ENCODE measurements at regions not wholly inside any gene's neighbourhood (a gene's known extent, or its start where the extent isn't known, plus 50 kb on each side); places are given as distances from the start of the nearest gene placed in this dataset.

DNA sequence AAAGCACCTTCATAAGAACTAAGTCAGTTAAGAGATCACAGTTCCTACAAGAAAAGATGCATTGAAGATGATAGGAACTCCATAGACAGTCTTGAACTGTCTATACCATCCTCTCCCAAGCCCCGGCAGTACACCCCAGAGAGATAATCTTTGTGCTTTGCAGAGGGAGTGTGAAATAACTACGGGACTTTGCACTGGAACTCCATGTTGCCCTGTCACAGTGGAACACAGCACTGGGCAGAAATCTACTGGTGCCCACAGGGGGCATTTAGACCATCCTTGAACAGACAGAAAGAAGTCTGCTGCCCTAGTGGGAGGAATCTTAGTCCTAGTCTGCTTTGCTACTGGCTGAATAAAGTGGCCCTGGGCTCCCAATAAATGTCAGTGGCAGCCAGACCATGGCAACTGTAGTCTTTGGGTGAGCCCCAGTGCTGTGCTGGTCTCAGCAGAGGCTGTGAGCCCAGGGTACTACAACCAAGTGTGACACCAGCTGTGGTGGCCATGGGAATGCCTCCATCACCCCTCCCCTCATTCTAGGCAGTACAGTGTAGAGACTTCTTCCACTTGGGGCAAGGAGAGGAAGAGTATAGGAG, 107.7 kb upstream of the TMEM168 start:
- no peak for TF ChIP-seq TAF1 (IDR thresholded peaks at IDR 0.05; ENCODE audit: borderline replicate concordance, insufficient read depth, low read length)
- TF ChIP-seq SIN3A (IDR thresholded peaks at IDR 0.05; ENCODE audit: borderline replicate concordance, insufficient read depth, low read length) = no peak
- no peak for TF ChIP-seq FOXP2 (optimal IDR thresholded peaks at IDR 0.05; ENCODE audit: borderline replicate concordance, extremely low read depth, extremely low read length, insufficient read depth)
- TF ChIP-seq, protein P1, sequence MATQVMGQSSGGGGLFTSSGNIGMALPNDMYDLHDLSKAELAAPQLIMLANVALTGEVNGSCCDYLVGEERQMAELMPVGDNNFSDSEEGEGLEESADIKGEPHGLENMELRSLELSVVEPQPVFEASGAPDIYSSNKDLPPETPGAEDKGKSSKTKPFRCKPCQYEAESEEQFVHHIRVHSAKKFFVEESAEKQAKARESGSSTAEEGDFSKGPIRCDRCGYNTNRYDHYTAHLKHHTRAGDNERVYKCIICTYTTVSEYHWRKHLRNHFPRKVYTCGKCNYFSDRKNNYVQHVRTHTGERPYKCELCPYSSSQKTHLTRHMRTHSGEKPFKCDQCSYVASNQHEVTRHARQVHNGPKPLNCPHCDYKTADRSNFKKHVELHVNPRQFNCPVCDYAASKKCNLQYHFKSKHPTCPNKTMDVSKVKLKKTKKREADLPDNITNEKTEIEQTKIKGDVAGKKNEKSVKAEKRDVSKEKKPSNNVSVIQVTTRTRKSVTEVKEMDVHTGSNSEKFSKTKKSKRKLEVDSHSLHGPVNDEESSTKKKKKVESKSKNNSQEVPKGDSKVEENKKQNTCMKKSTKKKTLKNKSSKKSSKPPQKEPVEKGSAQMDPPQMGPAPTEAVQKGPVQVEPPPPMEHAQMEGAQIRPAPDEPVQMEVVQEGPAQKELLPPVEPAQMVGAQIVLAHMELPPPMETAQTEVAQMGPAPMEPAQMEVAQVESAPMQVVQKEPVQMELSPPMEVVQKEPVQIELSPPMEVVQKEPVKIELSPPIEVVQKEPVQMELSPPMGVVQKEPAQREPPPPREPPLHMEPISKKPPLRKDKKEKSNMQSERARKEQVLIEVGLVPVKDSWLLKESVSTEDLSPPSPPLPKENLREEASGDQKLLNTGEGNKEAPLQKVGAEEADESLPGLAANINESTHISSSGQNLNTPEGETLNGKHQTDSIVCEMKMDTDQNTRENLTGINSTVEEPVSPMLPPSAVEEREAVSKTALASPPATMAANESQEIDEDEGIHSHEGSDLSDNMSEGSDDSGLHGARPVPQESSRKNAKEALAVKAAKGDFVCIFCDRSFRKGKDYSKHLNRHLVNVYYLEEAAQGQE (IDR thresholded peaks at IDR 0.05; ENCODE audit: insufficient read depth in 1 of 2, low read depth in 2 of 2, low read length in 2 of 2) = no peak
- TF ChIP-seq POLR2AphosphoS5 (IDR thresholded peaks at IDR 0.05; ENCODE audit: low read depth, low read length) = no peak

DNA sequence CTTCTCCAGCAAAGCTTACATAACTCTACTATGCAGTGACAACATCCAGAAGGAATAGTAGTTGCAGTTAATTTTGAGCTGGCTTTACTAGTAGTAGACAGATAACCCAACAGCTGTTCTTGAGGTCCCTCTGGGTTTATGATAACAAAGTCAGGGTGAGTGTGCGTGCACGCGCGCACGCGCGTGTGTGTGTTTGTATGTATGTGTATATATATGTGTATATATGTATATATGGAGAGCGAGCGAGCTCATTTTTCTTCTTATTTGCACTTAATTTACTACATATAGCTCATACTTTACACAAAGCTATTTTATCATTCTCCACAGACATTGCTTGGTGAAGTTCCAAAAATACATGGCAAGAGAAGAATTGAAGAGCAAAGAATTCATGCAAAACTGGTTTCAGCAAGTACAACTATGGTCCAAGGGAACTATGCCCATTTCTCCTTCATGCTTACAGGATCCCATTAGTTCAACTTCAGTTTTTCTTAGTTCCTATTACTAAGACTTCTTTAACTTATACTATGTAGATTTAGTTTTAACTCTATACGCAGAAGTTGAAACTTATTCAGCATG, 105.9 kb upstream of the TMEM168 start:
- TF ChIP-seq POLR2AphosphoS5 (IDR thresholded peaks at IDR 0.05; ENCODE audit: low read depth, low read length) (no peak), SIN3A (IDR thresholded peaks at IDR 0.05; ENCODE audit: borderline replicate concordance, insufficient read depth, low read length) (no peak), TAF1 (IDR thresholded peaks at IDR 0.05; ENCODE audit: borderline replicate concordance, insufficient read depth, low read length) (no peak), FOXP2 (optimal IDR thresholded peaks at IDR 0.05; ENCODE audit: borderline replicate concordance, extremely low read depth, extremely low read length, insufficient read depth) (no peak)
- TF ChIP-seq, protein P1 (IDR thresholded peaks at IDR 0.05; ENCODE audit: insufficient read depth in 1 of 2, low read depth in 2 of 2, low read length in 2 of 2) = no peak

DNA sequence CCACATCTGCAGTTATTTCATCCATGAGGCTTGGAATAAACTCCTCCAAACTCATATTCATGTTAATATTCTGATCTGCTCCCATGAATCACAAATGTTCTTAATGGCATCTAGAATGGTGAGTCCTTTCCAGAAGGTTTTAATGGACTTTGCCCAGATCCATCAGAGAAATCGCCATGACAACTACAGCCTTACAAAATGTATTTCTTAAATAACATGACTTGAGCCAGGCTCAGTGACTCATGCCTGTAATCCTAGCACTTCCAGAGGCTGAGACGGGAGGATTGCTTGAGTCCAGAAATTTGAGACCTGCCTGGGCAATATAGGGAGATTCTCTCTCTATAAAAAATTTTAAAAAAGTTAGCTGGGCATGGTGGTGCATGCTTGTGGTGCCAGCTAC, 102.1 kb upstream of the TMEM168 start:
- no peak for TF ChIP-seq FOXP2 (optimal IDR thresholded peaks at IDR 0.05; ENCODE audit: borderline replicate concordance, extremely low read depth, extremely low read length, insufficient read depth)
- no peak for TF ChIP-seq TAF1 (IDR thresholded peaks at IDR 0.05; ENCODE audit: borderline replicate concordance, insufficient read depth, low read length)
- TF ChIP-seq, protein P1 (IDR thresholded peaks at IDR 0.05; ENCODE audit: insufficient read depth in 1 of 2, low read depth in 2 of 2, low read length in 2 of 2) = no peak
- no peak for TF ChIP-seq SIN3A (IDR thresholded peaks at IDR 0.05; ENCODE audit: borderline replicate concordance, insufficient read depth, low read length)
- no peak for TF ChIP-seq POLR2AphosphoS5 (IDR thresholded peaks at IDR 0.05; ENCODE audit: low read depth, low read length)

DNA sequence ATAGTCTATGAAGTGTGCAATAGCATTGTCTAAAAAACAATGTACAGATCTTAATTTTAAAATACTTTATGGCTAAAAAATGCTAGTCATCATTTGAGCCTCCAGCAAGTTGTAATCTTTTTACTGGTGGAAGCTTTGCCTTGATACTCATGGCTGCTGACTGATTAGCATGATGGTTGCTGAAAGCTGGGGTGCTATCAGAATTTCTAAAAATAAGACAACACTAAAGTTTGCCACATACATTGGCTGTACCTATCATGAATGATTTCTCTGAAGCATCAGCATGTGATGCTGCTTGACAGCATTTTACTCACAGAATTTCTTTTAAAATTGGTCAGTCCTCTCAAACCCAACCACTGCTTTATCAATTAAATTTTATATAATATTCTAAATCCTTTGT, 101.5 kb upstream of the TMEM168 start:
- TF ChIP-seq FOXP2 (optimal IDR thresholded peaks at IDR 0.05; ENCODE audit: borderline replicate concordance, extremely low read depth, extremely low read length, insufficient read depth) (no peak), TAF1 (IDR thresholded peaks at IDR 0.05; ENCODE audit: borderline replicate concordance, insufficient read depth, low read length) (no peak), POLR2AphosphoS5 (IDR thresholded peaks at IDR 0.05; ENCODE audit: low read depth, low read length) (no peak), SIN3A (IDR thresholded peaks at IDR 0.05; ENCODE audit: borderline replicate concordance, insufficient read depth, low read length) (no peak)
- TF ChIP-seq, protein P1 (IDR thresholded peaks at IDR 0.05; ENCODE audit: insufficient read depth in 1 of 2, low read depth in 2 of 2, low read length in 2 of 2) = no peak
